Hypothalamus (tissue), 51 donors: ENCODE measurements at regions not wholly inside any gene's neighbourhood (a gene's known extent, or its start where the extent isn't known, plus 50 kb on each side); places are given as distances from the start of the nearest gene placed in this dataset.

ENCODE experiments used
- DNase-seq, 51 donors: peaks; one replicate each; lab custom pipeline; 2025; lab: John Stamatoyannopoulos, UW

- no peak for DNase-seq
Observed at GRCh38 chr12:124405151-124405550, 110.3 kb downstream of the RFLNA start.

GRCh38 chr12:124404162-124404784, 109.4 kb downstream of the RFLNA start:
- peak in 8 of 51 donors; percentile 13 to 51 (median 30) for DNase-seq

- no peak for DNase-seq
Observed at GRCh38 chr12:124403273-124403672, 108.4 kb downstream of the RFLNA start.

- no peak for DNase-seq
Observed at GRCh38 chr12:124402248-124403066, 107.6 kb downstream of the RFLNA start.

- DNase-seq, result peak in 3 of 51 donors; percentile 21 to 55 (median 25)
Observed at GRCh38 chr12:124401704-124402221, 106.9 kb downstream of the RFLNA start.

GRCh38 chr12:124400124-124400523, 105.2 kb downstream of the RFLNA start:
- DNase-seq, result no peak

- DNase-seq, result peak in 7 of 51 donors; percentile 5 to 43 (median 17)
Observed at GRCh38 chr12:124399622-124400021, 104.7 kb downstream of the RFLNA start.

GRCh38 chr12:124398578-124399227, 103.8 kb downstream of the RFLNA start:
- peak in 25 of 51 donors; percentile 6 to 61 (median 36) for DNase-seq

- peak in 1 of 51 donors; percentile 30 for DNase-seq
Observed at GRCh38 chr12:124397807-124398577, 103.1 kb downstream of the RFLNA start.

GRCh38 chr12:124397399-124397679, 102.4 kb downstream of the RFLNA start:
- peak in 2 of 51 donors; percentile 21 to 26 for DNase-seq

GRCh38 chr12:124396544-124397398, 101.9 kb downstream of the RFLNA start:
- peak in 22 of 51 donors; percentile 21 to 72 (median 46) for DNase-seq

- DNase-seq, result peak in 14 of 51 donors; percentile 5 to 56 (median 34)
Observed at GRCh38 chr12:124395986-124396385, 101.1 kb downstream of the RFLNA start.

GRCh38 chr12:124395284-124395752, 100.4 kb downstream of the RFLNA start:
- peak in 1 of 51 donors; percentile 33 for DNase-seq

- DNase-seq, result peak in 2 of 51 donors; percentile 24 to 28
Observed at GRCh38 chr12:124394462-124395128, 99.7 kb downstream of the RFLNA start.

GRCh38 chr12:124393831-124394230, 98.9 kb downstream of the RFLNA start:
- no peak for DNase-seq

- no peak for DNase-seq
Observed at GRCh38 chr12:124393414-124393790, 98.5 kb downstream of the RFLNA start.

GRCh38 chr12:124392667-124393413, 97.9 kb downstream of the RFLNA start:
- peak in 50 of 51 donors; percentile 18 to 94 (median 78) for DNase-seq

- peak in 32 of 51 donors; percentile 26 to 66 (median 46) for DNase-seq
Observed at GRCh38 chr12:124392271-124392666, 97.4 kb downstream of the RFLNA start.
